HG03159 (cell line): ENCODE measurements at regions not wholly inside any gene's neighbourhood (a gene's known extent, or its start where the extent isn't known, plus 50 kb on each side); places are given as distances from the start of the nearest gene placed in this dataset.

Source experiments
- ATAC-seq: cut with Tn5 transposase; IDR thresholded peaks from one replicate; pipeline ENCODE4 v1.9.1; 2021; ENCODE audit warnings: mild to moderate bottlenecking, moderate library complexity; ENCODE audit not compliant: unreplicated experiment

GRCh38 chr14:100658181-100658886 is 68.4 kb upstream of the DLK1 start:
- ATAC-seq = no peak

- ATAC-seq = no peak
Observed at GRCh38 chr14:100659345-100660001, 67.2 kb upstream of the DLK1 start.

GRCh38 chr14:100660498-100660881 is 66.2 kb upstream of the DLK1 start:
- no peak for ATAC-seq

GRCh38 chr14:100660882-100661635 is 65.6 kb upstream of the DLK1 start:
- no peak for ATAC-seq

- ATAC-seq = no peak
Observed at GRCh38 chr14:100662879-100663760, 63.6 kb upstream of the DLK1 start.

GRCh38 chr14:100663761-100664052 is 63.0 kb upstream of the DLK1 start:
- ATAC-seq = no peak

GRCh38 chr14:100664231-100664630 is 62.5 kb upstream of the DLK1 start:
- ATAC-seq = no peak

GRCh38 chr14:100664841-100665510 is 61.7 kb upstream of the DLK1 start:
- ATAC-seq = no peak

GRCh38 chr14:100665511-100666032 is 61.1 kb upstream of the DLK1 start:
- ATAC-seq = no peak

GRCh38 chr14:100666403-100666802 is 60.3 kb upstream of the DLK1 start:
- ATAC-seq = no peak

GRCh38 chr14:100666851-100667250 is 59.8 kb upstream of the DLK1 start:
- no peak for ATAC-seq

- ATAC-seq = no peak
Observed at GRCh38 chr14:100667656-100668055, 59.0 kb upstream of the DLK1 start.

- ATAC-seq = no peak
Observed at GRCh38 chr14:100668352-100668751, 58.3 kb upstream of the DLK1 start.

GRCh38 chr14:100669011-100669412 is 57.7 kb upstream of the DLK1 start:
- no peak for ATAC-seq

- no peak for ATAC-seq
Observed at GRCh38 chr14:100669468-100669867, 57.2 kb upstream of the DLK1 start.

GRCh38 chr14:100670017-100670752 is 56.5 kb upstream of the DLK1 start:
- no peak for ATAC-seq

GRCh38 chr14:100670753-100671049 is 56.0 kb upstream of the DLK1 start:
- ATAC-seq = no peak

- no peak for ATAC-seq
Observed at GRCh38 chr14:100671386-100671901, 55.2 kb upstream of the DLK1 start.

- no peak for ATAC-seq
Observed at GRCh38 chr14:100671906-100672305, 54.8 kb upstream of the DLK1 start.
